GM18511 (cell line): ENCODE measurements at regions not wholly inside any gene's neighbourhood (a gene's known extent, or its start where the extent isn't known, plus 50 kb on each side); places are given as distances from the start of the nearest gene placed in this dataset.
"Not testable (repeated sequence)": the region's sequence is repeated elsewhere in the genome, so short reads cannot be mapped to it uniquely, and the experiment has no call there.

Experiments used
- ATAC-seq: cut with Tn5 transposase; IDR thresholded peaks from one replicate; pipeline ENCODE4 v1.9.1; 2021; ENCODE audit warnings: mild to moderate bottlenecking, moderate library complexity; ENCODE audit not compliant: unreplicated experiment

DNA sequence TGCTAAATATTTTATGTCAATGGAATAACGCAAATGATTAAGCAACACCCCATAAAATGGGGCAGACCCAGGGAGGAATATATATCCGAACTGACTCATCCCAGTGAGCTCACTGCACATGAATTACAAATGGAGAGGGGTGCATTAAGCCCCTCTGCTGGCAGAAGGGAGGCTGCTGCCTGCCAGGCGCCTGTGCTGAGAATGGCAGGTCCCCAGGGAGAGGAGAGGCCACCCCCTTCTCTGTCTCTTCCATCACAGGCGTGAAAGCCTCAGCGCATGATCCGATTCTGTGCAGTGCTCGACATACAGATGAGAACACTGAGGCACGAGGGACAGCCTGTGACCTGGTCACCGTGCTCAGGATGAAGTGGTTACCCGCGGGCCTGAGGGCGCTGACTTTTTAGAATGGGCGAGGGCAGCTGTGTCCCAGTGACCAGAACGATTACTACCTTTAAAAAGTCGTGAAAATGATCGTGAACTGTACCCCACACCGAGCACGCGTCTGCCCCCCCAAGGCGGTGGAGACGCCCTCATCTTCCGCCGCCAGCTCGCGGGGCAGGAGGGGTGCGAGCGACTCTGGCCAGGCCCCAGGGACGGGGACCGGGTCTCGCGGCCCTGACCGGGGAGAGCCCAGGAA, 229.7 kb upstream of the FRG2C start:
- not testable (repeated sequence) for ATAC-seq

DNA sequence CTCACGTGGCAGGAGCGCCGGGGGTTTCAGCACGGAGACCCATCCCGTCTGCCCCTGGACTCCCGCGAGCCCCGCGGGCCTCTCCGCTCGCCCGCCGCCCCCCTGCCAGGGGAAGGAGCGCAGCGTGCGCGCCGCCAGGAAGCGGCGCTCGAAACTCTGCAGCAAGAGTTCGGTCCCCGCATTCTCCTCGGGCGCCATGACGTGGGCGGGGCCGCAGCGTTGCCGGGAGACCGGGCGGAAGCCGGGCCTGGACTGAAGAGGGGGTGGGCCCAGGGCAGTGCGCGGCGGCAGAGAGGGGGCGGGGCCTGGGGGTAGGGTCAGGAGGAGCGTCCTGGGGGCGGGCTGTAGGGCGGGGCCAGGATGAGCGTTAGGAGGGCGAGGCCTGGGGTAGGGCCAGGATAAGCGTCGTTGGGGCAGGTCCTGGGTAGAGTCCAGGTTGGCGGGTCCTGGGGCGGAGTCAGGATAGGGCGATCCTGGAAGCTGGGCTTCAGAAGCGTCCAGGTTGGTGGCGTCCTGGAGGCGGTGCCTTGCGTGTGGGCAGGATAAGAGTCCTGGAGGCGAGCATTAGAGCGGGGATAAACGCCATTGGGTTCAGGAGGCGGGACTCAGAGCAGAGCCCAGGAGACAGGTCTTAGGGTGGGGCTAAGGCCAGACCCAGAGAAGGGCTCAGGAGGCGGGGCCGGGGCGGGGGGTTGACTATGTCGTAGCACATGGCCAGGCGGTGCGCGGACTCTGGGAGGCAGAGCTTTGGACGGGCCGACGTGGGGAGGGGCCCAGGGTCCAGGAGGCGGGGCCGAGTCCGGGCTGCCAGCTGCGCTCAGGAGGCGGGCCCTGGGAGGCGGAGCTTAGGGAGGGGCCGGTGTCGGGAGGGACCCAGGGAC, 229.0 kb upstream of the FRG2C start:
- ATAC-seq, result peak; percentile 99

GRCh38 chr3:75435794-75436400, 228.2 kb upstream of the FRG2C start:
- not testable (repeated sequence) for ATAC-seq

- not testable (repeated sequence) for ATAC-seq
These were observed 223.1 kb upstream of the FRG2C start for GRCh38 chr3:75440986-75441385.

GRCh38 chr3:75444634-75445033, 219.5 kb upstream of the FRG2C start:
- ATAC-seq, result not testable (repeated sequence)

GRCh38 chr3:75445234-75445633, 218.9 kb upstream of the FRG2C start:
- not testable (repeated sequence) for ATAC-seq

GRCh38 chr3:75446948-75447347, 217.2 kb upstream of the FRG2C start:
- not testable (repeated sequence) for ATAC-seq

GRCh38 chr3:75453328-75453727, 210.8 kb upstream of the FRG2C start:
- ATAC-seq, result not testable (repeated sequence)

DNA sequence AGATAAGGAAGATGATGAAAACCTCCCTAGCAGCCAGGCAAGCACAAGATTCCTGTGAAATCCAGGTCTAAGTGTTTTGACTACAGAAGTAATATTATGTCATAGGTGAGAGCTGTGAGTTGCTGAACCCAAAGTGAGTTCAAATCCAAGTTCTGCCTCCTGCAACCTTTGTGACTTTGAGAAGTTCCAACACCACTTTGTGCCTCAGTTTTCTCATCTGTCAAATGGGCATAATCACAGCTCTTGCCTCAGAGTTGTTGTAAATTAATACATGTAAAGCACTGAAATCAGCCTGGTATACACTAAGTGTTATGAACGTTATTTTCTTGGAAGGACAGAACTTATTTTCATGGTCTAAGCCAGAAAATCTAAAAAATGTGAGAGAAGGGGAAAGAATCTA, 210.3 kb upstream of the FRG2C start:
- not testable (repeated sequence) for ATAC-seq

- not testable (repeated sequence) for ATAC-seq
These were observed 189.6 kb upstream of the FRG2C start for GRCh38 chr3:75474530-75474929.

- not testable (repeated sequence) for ATAC-seq
These were observed 167.5 kb upstream of the FRG2C start for GRCh38 chr3:75496600-75496999.

DNA sequence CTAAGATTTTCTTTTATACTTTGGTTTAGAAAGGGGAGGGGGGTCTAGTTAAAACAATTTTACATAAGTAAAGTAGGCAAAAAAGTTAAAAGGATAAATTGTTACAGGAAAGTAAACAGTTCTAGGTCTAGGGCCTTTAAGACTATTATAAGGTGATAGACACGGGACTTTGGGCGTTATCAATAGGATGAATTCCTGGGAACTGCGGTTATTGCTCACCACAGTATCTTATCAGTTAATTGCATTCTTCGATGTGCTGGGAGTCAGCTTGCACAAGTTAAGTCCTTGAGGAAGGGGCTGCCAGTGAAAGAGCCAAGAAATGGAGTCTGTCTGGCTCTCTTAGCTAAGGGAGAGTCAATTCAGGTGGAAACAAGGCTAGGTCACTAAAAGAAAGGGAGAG, 163.8 kb upstream of the FRG2C start:
- ATAC-seq, result not testable (repeated sequence)

GRCh38 chr3:75502171-75502570, 162.0 kb upstream of the FRG2C start:
- ATAC-seq, result not testable (repeated sequence)

DNA sequence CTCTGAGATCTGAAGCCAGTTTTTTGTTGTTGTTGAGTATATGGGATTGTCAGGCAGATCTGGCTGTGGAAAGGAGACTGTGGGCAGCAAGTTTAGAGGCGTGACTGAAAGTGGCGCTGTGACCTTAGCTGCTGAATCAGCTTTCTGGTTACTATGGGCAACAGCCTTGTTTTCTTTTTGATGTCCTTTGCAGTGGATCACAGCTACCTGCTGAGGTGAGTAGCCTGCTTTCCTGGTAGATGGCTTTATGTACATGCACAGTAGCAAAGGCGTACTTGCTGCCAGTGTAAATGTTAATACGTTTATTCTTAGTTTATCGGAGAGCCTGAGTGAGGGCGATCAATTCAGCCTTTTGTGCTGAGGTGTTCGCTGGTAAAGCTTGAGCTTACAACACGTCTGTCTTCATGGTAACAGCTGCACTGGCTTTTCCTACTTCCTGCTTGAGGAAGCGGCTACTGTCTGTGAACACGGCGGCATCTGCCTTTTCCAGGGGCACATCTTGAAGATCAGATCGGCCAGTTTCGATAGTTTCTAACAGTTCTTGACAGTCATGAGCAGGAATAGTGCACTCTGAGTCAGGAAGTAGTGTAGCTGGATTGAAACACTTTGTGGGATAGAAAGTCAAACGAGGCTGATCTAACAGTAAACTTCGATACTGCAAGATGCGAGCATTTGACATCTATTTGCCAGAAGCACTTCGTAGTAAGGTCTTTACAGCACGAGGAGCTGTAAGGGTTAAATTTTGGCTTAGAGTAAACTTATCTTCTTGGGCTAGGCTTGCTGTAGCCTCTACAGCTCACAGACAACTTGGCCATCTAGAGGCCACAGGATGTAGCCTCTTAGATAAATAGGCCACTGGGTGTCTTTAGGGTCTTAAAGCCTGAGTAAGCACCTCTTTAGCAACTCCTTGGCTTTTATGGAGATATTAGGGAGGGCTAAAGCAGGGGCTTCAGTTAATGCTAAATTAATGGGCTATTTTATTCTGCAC, 161.1 kb upstream of the FRG2C start:
- ATAC-seq, result not testable (repeated sequence)

- no peak for ATAC-seq
These were observed 157.5 kb upstream of the FRG2C start for GRCh38 chr3:75506603-75507002.

DNA sequence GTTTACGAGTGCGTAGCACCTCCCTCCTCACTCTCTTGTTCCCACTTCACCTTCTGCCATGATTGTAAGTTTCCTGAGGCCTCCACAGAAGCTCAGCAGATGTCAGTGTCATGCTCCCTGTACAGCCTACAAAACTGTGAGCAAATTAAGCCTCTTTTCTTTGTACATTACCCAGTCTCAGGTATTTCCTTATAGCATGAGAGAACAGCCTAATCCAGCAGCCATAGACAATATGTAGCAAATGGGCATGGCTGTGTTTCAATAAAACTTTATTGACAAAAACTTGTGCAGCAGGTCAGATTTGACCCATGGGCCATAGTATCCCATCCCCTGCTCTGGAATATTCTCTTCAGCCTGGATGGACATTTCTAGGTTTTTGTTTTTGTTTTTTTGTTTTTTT, 156.2 kb upstream of the FRG2C start:
- ATAC-seq, result not testable (repeated sequence)

DNA sequence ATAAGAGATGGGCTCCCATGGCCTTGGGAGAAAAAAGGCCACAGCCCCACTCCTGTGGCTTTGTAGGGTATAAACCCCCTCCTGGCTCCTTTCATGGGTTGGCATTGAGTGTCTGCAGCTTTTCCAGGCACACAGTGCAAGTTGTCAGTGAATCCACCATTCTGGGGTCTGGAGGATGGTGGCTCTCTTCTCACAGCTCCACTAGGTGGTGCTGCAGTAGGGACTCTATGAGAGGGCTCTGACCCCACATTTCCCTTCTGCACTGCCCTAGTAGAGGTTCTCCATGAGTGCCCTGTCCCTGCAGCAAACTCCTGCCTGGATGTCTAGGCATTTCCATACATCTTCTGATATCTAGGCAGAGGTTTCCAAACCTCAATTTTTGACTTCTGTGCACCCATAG, 136.5 kb upstream of the FRG2C start:
- ATAC-seq, result not testable (repeated sequence)

DNA sequence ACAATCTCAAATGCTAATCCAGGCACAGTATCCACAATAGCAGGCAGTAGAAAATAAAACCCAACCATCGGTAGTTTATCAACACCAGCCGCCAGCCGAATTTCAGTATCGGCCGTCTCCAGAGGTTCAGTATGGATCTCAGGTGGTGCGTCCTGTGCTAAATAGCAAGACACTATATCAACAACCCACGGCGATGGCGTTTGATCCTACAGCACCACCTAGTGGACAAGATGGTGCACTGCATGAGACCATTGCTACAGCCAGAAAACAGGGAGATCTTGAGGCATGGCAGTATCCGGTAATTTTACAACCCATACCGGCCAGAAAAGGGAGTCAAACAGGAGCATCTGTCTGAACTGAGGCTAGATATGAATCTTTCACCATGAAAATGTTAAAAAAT, 112.0 kb upstream of the FRG2C start:
- ATAC-seq, result not testable (repeated sequence)

GRCh38 chr3:75564427-75564826, 99.7 kb upstream of the FRG2C start:
- not testable (repeated sequence) for ATAC-seq

- not testable (repeated sequence) for ATAC-seq
These were observed 91.8 kb upstream of the FRG2C start for GRCh38 chr3:75572303-75572702.
